Keratinocyte (primary cell): ENCODE measurements at regions not wholly inside any gene's neighbourhood (a gene's known extent, or its start where the extent isn't known, plus 50 kb on each side); places are given as distances from the start of the nearest gene placed in this dataset.
A peak's percentile ranks its signal among the peaks of the same experiment; 100 is the strongest.

Source experiments
- DNase-seq: peaks from one replicate; pipeline ENCODE4 v3.0.0-alpha.2; 2011; ENCODE audit warnings: low read depth, missing footprints, low spot score
- FAIRE-seq: peaks from 2 replicates; lab custom pipeline; 2011; peaks lifted over from hg19 to GRCh38; lab: Jason Lieb, UNC
- H2AFZ ChIP-seq: 2 replicates; pipeline ENCODE4 v1.6.0; 2012; ENCODE audit warnings: low read length, control low read depth, inconsistent platforms; ENCODE audit not compliant: control insufficient read depth
- H3K27ac ChIP-seq: 2 replicates; pipeline ENCODE4 v1.5.1; 2011; ENCODE audit warnings: low read length; ENCODE audit not compliant: control insufficient read depth, insufficient read depth
- H3K27me3 ChIP-seq: 3 replicates; pipeline ENCODE4 v1.6.0; 2011; ENCODE audit warnings: low read length; ENCODE audit not compliant: control insufficient read depth, insufficient read depth; ENCODE audit errors: extremely low read depth
- H3K36me3 ChIP-seq, 2 experiments: 2 replicates in 1 of 2; 3 replicates in 1 of 2; pipeline ENCODE4 v1.5.1; 2011; ENCODE audit warnings: low read length in 2 of 2, mild to moderate bottlenecking in 1 of 2; ENCODE audit not compliant: control insufficient read depth in 2 of 2, insufficient read depth in 2 of 2; ENCODE audit errors: extremely low read depth in 1 of 2
- H3K4me1 ChIP-seq: 3 replicates; pipeline ENCODE4 v1.5.1; 2011; ENCODE audit warnings: low read length; ENCODE audit not compliant: control insufficient read depth, insufficient read depth; ENCODE audit errors: extremely low read depth
- H3K4me2 ChIP-seq: 3 replicates; pipeline ENCODE4 v1.6.0; 2011; ENCODE audit warnings: low read depth, low read length; ENCODE audit not compliant: control insufficient read depth, insufficient read depth; ENCODE audit errors: extremely low read depth
- H3K4me3 ChIP-seq, 3 experiments: fragments of 200-600 bp in 1 of 3; sonication (generic) in 1 of 3; 2 replicates in 2 of 3; 3 replicates in 1 of 3; pipeline ENCODE4 v1.5.1; 2011 to 2016; ENCODE audit warnings: low read length in 3 of 3, mild to moderate bottlenecking in 3 of 3, control low read depth in 2 of 3, inconsistent platforms in 1 of 3, low read depth in 1 of 3, mixed read lengths in 1 of 3, mixed run types in 1 of 3, moderate library complexity in 1 of 3; ENCODE audit not compliant: control insufficient read depth in 2 of 3, insufficient read depth in 2 of 3; ENCODE audit errors: extremely low read depth in 1 of 3
- H3K79me2 ChIP-seq: 2 replicates; pipeline ENCODE4 v1.6.0; 2012; ENCODE audit warnings: low read length; ENCODE audit not compliant: control insufficient read depth, insufficient read depth
- H3K9ac ChIP-seq: 3 replicates; pipeline ENCODE4 v1.6.0; 2011; ENCODE audit warnings: low read length; ENCODE audit not compliant: control insufficient read depth, insufficient read depth; ENCODE audit errors: extremely low read depth
- H3K9me1 ChIP-seq: 3 replicates; pipeline ENCODE4 v1.6.0; 2011; ENCODE audit warnings: low read length; ENCODE audit not compliant: control insufficient read depth, insufficient read depth; ENCODE audit errors: extremely low read depth
- H3K9me3 ChIP-seq: 2 replicates; pipeline ENCODE4 v1.5.1; 2012; ENCODE audit warnings: low read depth, low read length; ENCODE audit not compliant: control insufficient read depth
- H4K20me1 ChIP-seq: 3 replicates; pipeline ENCODE4 v1.6.0; 2011; ENCODE audit warnings: low read length; ENCODE audit not compliant: control insufficient read depth, insufficient read depth; ENCODE audit errors: extremely low read depth
- EZH2 ChIP-seq: IDR thresholded peaks from one replicate; pipeline ENCODE4 v1.6.1; 2012; ENCODE audit warnings: inconsistent platforms, mild to moderate bottlenecking, low read length, moderate library complexity
- dilution Hi-C: fragments of 300-500 bp; cut with MboI; formaldehyde crosslinking; loops from one replicate; pipeline ENCODE4 v1.7.0; 2020; ENCODE audit warnings: low sequenced_read_pairs; ENCODE audit not compliant: extremely low pct_ligation_motif_present
- TF ChIP-seq, protein P1 (sequence below), 3 experiments: IDR thresholded peaks in 1 of 3; conservative IDR thresholded peaks in 1 of 3; optimal IDR thresholded peaks in 1 of 3; 2 replicates in 2 of 3; 3 replicates in 1 of 3; pipeline versions ENCODE3 to v1.5.1; 2011; ENCODE audit warnings: low read length in 3 of 3, mild to moderate bottlenecking in 3 of 3, moderate library complexity in 2 of 3, control low read depth in 1 of 3, inconsistent platforms in 1 of 3; ENCODE audit not compliant: insufficient read depth in 2 of 3; ENCODE audit errors: extremely low read depth in 1 of 3

DNA sequence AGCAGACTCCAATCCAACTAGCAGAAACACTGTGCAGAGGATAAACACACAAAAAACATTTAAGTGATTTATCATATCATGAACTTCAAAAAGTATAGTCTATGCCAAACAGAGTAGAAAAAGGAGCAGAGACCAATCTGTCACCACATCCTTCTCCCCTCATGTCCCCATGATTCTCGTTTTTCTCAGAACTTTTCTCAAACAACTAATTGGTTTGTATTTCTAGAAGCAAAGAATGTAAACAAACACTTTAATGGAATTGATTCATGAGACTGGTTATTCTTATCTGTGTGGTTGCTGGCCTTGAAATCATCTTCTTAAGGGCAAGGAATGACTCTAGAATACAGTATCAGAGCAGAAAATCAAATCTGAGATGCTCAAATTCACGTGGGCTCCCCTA is 294.2 kb upstream of the THBS1 start:
- no peaks in the 10 kb centered on the region for H3K9me1 ChIP-seq
- no peaks in the 10 kb centered on the region for H3K9me3 ChIP-seq
- dilution Hi-C loops, result no loop called here
- H3K27me3 ChIP-seq, result no peaks in the 10 kb centered on the region
- H3K4me2 ChIP-seq, result peak overlapping the region; percentile 74
- H3K27ac ChIP-seq, result peak overlapping the region; percentile 67
- DNase-seq (no peak), FAIRE-seq (no peak)
- peaks cover 37% of the 10 kb centered on the region for H3K4me1 ChIP-seq
- H3K79me2 ChIP-seq, result no peaks in the 10 kb centered on the region
- H4K20me1 ChIP-seq, result no peaks in the 10 kb centered on the region
- TF ChIP-seq, protein P1, sequence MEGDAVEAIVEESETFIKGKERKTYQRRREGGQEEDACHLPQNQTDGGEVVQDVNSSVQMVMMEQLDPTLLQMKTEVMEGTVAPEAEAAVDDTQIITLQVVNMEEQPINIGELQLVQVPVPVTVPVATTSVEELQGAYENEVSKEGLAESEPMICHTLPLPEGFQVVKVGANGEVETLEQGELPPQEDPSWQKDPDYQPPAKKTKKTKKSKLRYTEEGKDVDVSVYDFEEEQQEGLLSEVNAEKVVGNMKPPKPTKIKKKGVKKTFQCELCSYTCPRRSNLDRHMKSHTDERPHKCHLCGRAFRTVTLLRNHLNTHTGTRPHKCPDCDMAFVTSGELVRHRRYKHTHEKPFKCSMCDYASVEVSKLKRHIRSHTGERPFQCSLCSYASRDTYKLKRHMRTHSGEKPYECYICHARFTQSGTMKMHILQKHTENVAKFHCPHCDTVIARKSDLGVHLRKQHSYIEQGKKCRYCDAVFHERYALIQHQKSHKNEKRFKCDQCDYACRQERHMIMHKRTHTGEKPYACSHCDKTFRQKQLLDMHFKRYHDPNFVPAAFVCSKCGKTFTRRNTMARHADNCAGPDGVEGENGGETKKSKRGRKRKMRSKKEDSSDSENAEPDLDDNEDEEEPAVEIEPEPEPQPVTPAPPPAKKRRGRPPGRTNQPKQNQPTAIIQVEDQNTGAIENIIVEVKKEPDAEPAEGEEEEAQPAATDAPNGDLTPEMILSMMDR (optimal IDR thresholded peaks at IDR 0.05 in 1 of 3, IDR thresholded peaks at IDR 0.05 in 1 of 3, conservative IDR thresholded peaks at IDR 0.05 in 1 of 3; ENCODE audit: extremely low read depth in 1 of 3, insufficient read depth in 2 of 3, low read length in 3 of 3), result no peak
- no peak for TF ChIP-seq EZH2
- no peak overlapping the region for H3K4me3 ChIP-seq
- H3K9ac ChIP-seq, result no peak overlapping the region
- peak overlapping the region; percentile 58 for H2AFZ ChIP-seq
- no peaks in the 10 kb centered on the region for H3K36me3 ChIP-seq

- peak overlapping the region; percentile 67 for H3K27ac ChIP-seq
- H3K27me3 ChIP-seq, result no peaks in the 10 kb centered on the region
- H2AFZ ChIP-seq, result peak overlapping the region; percentile 36
- H3K4me3 ChIP-seq, result peak overlapping the region in 2 of 3 experiments; percentile 35 to 52
- no peaks in the 10 kb centered on the region for H3K9me3 ChIP-seq
- H3K9me1 ChIP-seq, result no peaks in the 10 kb centered on the region
- dilution Hi-C loops, result no loop called here
- DNase-seq (peak; percentile 53), FAIRE-seq (peak; percentile 99)
- TF ChIP-seq EZH2, result no peak
- TF ChIP-seq, protein P1 (optimal IDR thresholded peaks at IDR 0.05 in 1 of 3, IDR thresholded peaks at IDR 0.05 in 1 of 3, conservative IDR thresholded peaks at IDR 0.05 in 1 of 3; ENCODE audit: extremely low read depth in 1 of 3, insufficient read depth in 2 of 3, low read length in 3 of 3), result no peak
- peak overlapping the region; percentile 43 for H3K9ac ChIP-seq
- H3K4me1 ChIP-seq, result peaks cover 37% of the 10 kb centered on the region
- H4K20me1 ChIP-seq, result no peaks in the 10 kb centered on the region
- H3K36me3 ChIP-seq, result no peaks in the 10 kb centered on the region
- no peaks in the 10 kb centered on the region for H3K79me2 ChIP-seq
- H3K4me2 ChIP-seq, result peak overlapping the region; percentile 74
These were observed 293.3 kb upstream of the THBS1 start for GRCh38 chr15:39287322-39288195.
